ENCODE measurements at regions not wholly inside any gene's neighbourhood (a gene's known extent, or its start where the extent isn't known, plus 50 kb on each side); places are given as distances from the start of the nearest gene placed in this dataset.

- no peak for TF ChIP-seq POLR2AphosphoS5 (IDR thresholded peaks at IDR 0.05; ENCODE audit: low read depth, low read length)
- no peak for TF ChIP-seq POLR2A (IDR thresholded peaks at IDR 0.05; ENCODE audit: low read depth, low read length)
- TF ChIP-seq TAF1 (IDR thresholded peaks at IDR 0.05; ENCODE audit: borderline replicate concordance, low read depth, low read length): no peak
Measured at GRCh38 chr16:11404603-11405002, 59.3 kb downstream of the RMI2 start.

Measured in GM12892 (cell line).